MCF 10A (cell line): ENCODE measurements at regions not wholly inside any gene's neighbourhood (a gene's known extent, or its start where the extent isn't known, plus 50 kb on each side); places are given as distances from the start of the nearest gene placed in this dataset.

ENCODE experiments used
- BruUV-seq: library from RNA; stranded (reverse); fragments of 400-500 nt; replicated peaks from 2 replicates; lab custom pipeline; 2021; lab: Mats Ljungman, UMichigan
- CTCF ChIA-PET: fragments of 300-600 bp; sonication (Branson Sonifier 250); formaldehyde crosslinking; extraction: SDS; loops from one replicate; lab custom pipeline; 2021; ENCODE audit warnings: antibody characterized with exemption, inconsistent platforms; lab: Yijun Ruan, JAX
- POLR2A ChIA-PET: fragments of 300-600, 350-650 bp; sonication (Branson Sonifier 250); formaldehyde crosslinking; extraction: SDS; loops from one replicate; lab custom pipeline; 2020; ENCODE audit warnings: antibody characterized with exemption, inconsistent platforms; lab: Yijun Ruan, JAX
- DNase-seq: peaks from one replicate; pipeline ENCODE4 v3.0.0-alpha.2; 2018; ENCODE audit not compliant: unreplicated experiment
- H3K27ac Mint-ChIP-seq: one replicate; pipeline ENCODE4 v1.8.0; 2022; ENCODE audit warnings: mild to moderate bottlenecking, low read depth, mixed read lengths; ENCODE audit not compliant: unreplicated experiment
- H3K27me3 Mint-ChIP-seq: one replicate; pipeline ENCODE4 v1.8.0; 2022; ENCODE audit warnings: mixed read lengths; ENCODE audit not compliant: insufficient read depth, unreplicated experiment
- H3K36me3 Mint-ChIP-seq: one replicate; pipeline ENCODE4 v1.8.0; 2022; ENCODE audit warnings: mild to moderate bottlenecking, moderate library complexity, mixed read lengths; ENCODE audit not compliant: insufficient read depth, unreplicated experiment
- H3K4me1 Mint-ChIP-seq: one replicate; pipeline ENCODE4 v1.8.0; 2022; ENCODE audit warnings: mixed read lengths; ENCODE audit not compliant: insufficient read depth, unreplicated experiment
- H3K4me3 Mint-ChIP-seq: one replicate; pipeline ENCODE4 v1.8.0; 2022; ENCODE audit warnings: mild to moderate bottlenecking, moderate library complexity, mixed read lengths; ENCODE audit not compliant: unreplicated experiment
- H3K9me3 Mint-ChIP-seq: one replicate; pipeline ENCODE4 v1.8.0; 2022; ENCODE audit warnings: mixed read lengths; ENCODE audit not compliant: unreplicated experiment
- CTCF ChIP-seq: fragments of 200-600 bp; IDR thresholded peaks from one replicate; pipeline ENCODE4 v1.8.0; 2022; ENCODE audit warnings: antibody characterized with exemption, mild to moderate bottlenecking; ENCODE audit not compliant: unreplicated experiment
- intact Hi-C: fragments of 100-400 bp; cut with micrococcal nuclease; formaldehyde crosslinking; loops from 2 replicates; pipeline ENCODE4 v1.14.1; 2022

- TF ChIP-seq CTCF: no peak
- ChIA-PET POLR2A (no interaction called here), CTCF (interaction anchor here (0.6 kb wide), 1 partner anchor 60 kb away, joined by 6 read pairs; no protein-coding TSS in a partner anchor)
- intact Hi-C loops: no loop called here
- H3K4me1 Mint-ChIP-seq: no peaks in the 10 kb centered on the region
- no peaks in the 10 kb centered on the region for H3K9me3 Mint-ChIP-seq
- DNase-seq: no peak
- no peak overlapping the region for H3K27ac Mint-ChIP-seq
- no TSS peak for BruUV-seq
- H3K4me3 Mint-ChIP-seq: no peak overlapping the region
- H3K27me3 Mint-ChIP-seq: no peaks in the 10 kb centered on the region
- H3K36me3 Mint-ChIP-seq: no peaks in the 10 kb centered on the region
Observed at GRCh38 chr4:186789651-186790050, 66.0 kb upstream of the FAT1 start.

- no TSS peak for BruUV-seq
- no peak overlapping the region for H3K27ac Mint-ChIP-seq
- TF ChIP-seq CTCF: no peak
- no peaks in the 10 kb centered on the region for H3K36me3 Mint-ChIP-seq
- ChIA-PET CTCF (no interaction called here), POLR2A (interaction anchor here (0.6 kb wide), 1 partner anchor 65 kb away, joined by 3 read pairs; no protein-coding TSS in a partner anchor)
- intact Hi-C loops: no loop called here
- no peaks in the 10 kb centered on the region for H3K4me1 Mint-ChIP-seq
- H3K4me3 Mint-ChIP-seq: no peak overlapping the region
- no peak for DNase-seq
- no peaks in the 10 kb centered on the region for H3K27me3 Mint-ChIP-seq
- H3K9me3 Mint-ChIP-seq: peaks cover 6% of the 10 kb centered on the region
Observed at GRCh38 chr4:186790630-186791029, 67.0 kb upstream of the FAT1 start.

- Mint-ChIP-seq H3K4me1 (no peaks in the 10 kb centered on the region), H3K36me3 (no peaks in the 10 kb centered on the region), H3K27ac (no peak overlapping the region), H3K9me3 (peaks cover 7% of the 10 kb centered on the region), H3K4me3 (no peak overlapping the region), H3K27me3 (no peaks in the 10 kb centered on the region)
- no TSS peak for BruUV-seq
- TF ChIP-seq CTCF: no peak
- no peak for DNase-seq
- ChIA-PET CTCF (interaction anchor here (0.9 to 1.0 kb wide), 3 partner anchors 10 to 304 kb away, joined by 3 to 4 read pairs (median 3); no protein-coding TSS in a partner anchor), POLR2A (interaction anchor here (0.9 kb wide), 1 partner anchor 8 kb away, joined by 3 read pairs; no protein-coding TSS in a partner anchor)
- intact Hi-C loops: no loop called here
Observed at GRCh38 chr4:186792728-186793366, 69.2 kb upstream of the FAT1 start.

- no peaks in the 10 kb centered on the region for H3K4me1 Mint-ChIP-seq
- H3K4me3 Mint-ChIP-seq: no peak overlapping the region
- ChIA-PET POLR2A (no interaction called here), CTCF (interaction anchor here (0.6 to 0.7 kb wide), 2 partner anchors 18 to 927 kb away, joined by 3 read pairs; no protein-coding TSS in a partner anchor)
- BruUV-seq: no TSS peak
- peaks cover 7% of the 10 kb centered on the region for H3K9me3 Mint-ChIP-seq
- no peak overlapping the region for H3K27ac Mint-ChIP-seq
- intact Hi-C loops: no loop called here
- TF ChIP-seq CTCF: no peak
- H3K27me3 Mint-ChIP-seq: no peaks in the 10 kb centered on the region
- H3K36me3 Mint-ChIP-seq: no peaks in the 10 kb centered on the region
- no peak for DNase-seq
Observed at GRCh38 chr4:186798951-186799659, 75.4 kb upstream of the FAT1 start.
